Naive B cell (primary cell): ENCODE measurements at regions not wholly inside any gene's neighbourhood (a gene's known extent, or its start where the extent isn't known, plus 50 kb on each side); places are given as distances from the start of the nearest gene placed in this dataset.
A peak's percentile ranks its signal among the peaks of the same experiment; 100 is the strongest.

Experiments used
- ATAC-seq, 2 donors: fragments of 150-1000 bp; cut with Tn5 transposase; 2 replicates each; pipeline ENCODE4 v1.10.0; 2021; ENCODE audit warnings: low read depth in 2 of 2, mild to moderate bottlenecking in 2 of 2, moderate library complexity in 2 of 2
- DNase-seq: peaks from one replicate; pipeline ENCODE4 v3.0.0; 2022
- H3K27ac Mint-ChIP-seq, 6 donors: one replicate each; pipeline ENCODE4 v1.8.0; 2020 to 2022; ENCODE audit warnings: mild to moderate bottlenecking in 6 of 6, mixed read lengths in 6 of 6, moderate library complexity in 5 of 6, inconsistent platforms in 2 of 6
- H3K27me3 Mint-ChIP-seq, 3 donors: one replicate each; pipeline ENCODE4 v1.8.0; 2021 to 2022; ENCODE audit warnings: mixed read lengths in 3 of 3, mild to moderate bottlenecking in 1 of 3
- H3K36me3 Mint-ChIP-seq, 2 donors: one replicate each; pipeline ENCODE4 v1.8.0; 2020 to 2022; ENCODE audit warnings: mixed read lengths in 2 of 2, inconsistent platforms in 1 of 2, mild to moderate bottlenecking in 1 of 2
- H3K4me1 Mint-ChIP-seq, 3 donors: one replicate each; pipeline ENCODE4 v1.8.0; 2020 to 2022; ENCODE audit warnings: mixed read lengths in 3 of 3, inconsistent platforms in 1 of 3, mild to moderate bottlenecking in 1 of 3, moderate library complexity in 1 of 3
- H3K4me3 Mint-ChIP-seq, 8 donors: one replicate each; pipeline ENCODE4 v1.8.0; 2020 to 2022; ENCODE audit warnings: mild to moderate bottlenecking in 8 of 8, mixed read lengths in 8 of 8, moderate library complexity in 8 of 8, inconsistent platforms in 2 of 8
- H3K9me3 Mint-ChIP-seq, 7 donors: one replicate each; pipeline ENCODE4 v1.8.0; 2020 to 2022; ENCODE audit warnings: mixed read lengths in 7 of 7, mild to moderate bottlenecking in 5 of 7, inconsistent platforms in 2 of 7, moderate library complexity in 1 of 7

DNA sequence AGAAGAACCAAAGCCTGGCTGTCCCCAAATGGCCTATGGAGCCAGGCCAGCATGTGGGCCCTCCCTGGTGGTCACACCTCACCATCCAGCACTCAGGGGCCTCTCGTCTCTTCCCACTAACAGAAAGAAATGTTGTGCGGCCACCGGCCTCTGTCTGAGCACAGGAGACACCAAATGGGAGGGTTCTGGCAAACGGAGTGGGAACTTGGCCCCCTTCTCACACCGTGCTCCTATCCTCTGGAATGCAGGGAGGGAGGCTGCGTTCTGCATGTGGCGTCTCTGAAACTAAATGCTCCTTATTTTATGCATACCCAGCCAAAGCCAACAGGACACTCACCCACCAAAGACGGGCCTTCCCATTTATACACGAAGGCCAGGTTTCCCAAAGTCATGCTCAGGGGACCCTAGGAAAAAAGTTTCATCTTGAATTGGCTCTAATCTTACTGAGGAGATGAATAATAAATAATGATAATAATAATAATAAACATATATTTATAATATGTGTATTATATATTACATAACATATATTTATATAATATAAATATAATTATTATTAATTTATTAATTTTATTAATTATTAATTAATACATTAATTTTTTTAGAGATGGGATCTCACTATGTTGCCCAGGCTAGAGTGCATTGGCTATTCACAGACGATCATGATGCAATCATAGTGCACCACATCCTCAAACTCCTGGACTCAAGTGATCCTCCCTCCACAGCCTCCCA lies 102.4 kb downstream of the FOXF2 start:
- no peak for DNase-seq
- Mint-ChIP-seq H3K27ac (peak overlapping the region in 1 of 6 donors; percentile 60), H3K4me1 (no peaks in the 10 kb centered on the region), H3K9me3 (peaks cover 0 to 4% (median 0%) of the 10 kb centered on the region in 7 donors), H3K36me3 (no peaks in the 10 kb centered on the region), H3K4me3 (no peak overlapping the region), H3K27me3 (peaks cover 8 to 28% (median 18%) of the 10 kb centered on the region in 3 donors)
- ATAC-seq: no peak

DNA sequence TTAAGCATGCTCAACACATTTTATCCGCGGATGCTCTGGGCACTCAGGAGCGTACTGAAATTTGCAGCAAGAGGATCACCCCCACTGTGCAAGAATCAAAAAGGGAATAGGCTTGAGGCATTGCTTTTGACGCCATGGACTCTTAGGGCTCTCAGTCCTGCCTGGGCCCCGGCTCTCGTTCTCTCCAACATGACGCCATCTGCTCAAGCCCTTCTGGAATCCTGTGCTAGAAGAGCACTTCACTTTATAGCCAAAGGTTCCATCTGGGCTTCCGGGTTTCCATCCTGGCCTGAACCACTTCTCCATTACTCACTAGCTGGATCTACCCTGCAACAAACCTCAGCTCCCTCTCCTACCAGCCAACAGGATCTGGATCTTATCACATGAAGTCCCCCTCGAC lies 105.3 kb downstream of the FOXF2 start:
- Mint-ChIP-seq H3K27ac (no peak overlapping the region), H3K27me3 (peaks cover 8 to 24% (median 18%) of the 10 kb centered on the region in 3 donors), H3K36me3 (no peaks in the 10 kb centered on the region), H3K4me3 (no peak overlapping the region), H3K9me3 (peaks cover 0 to 4% (median 0%) of the 10 kb centered on the region in 7 donors), H3K4me1 (no peaks in the 10 kb centered on the region)
- ATAC-seq: no peak
- DNase-seq: no peak

DNA sequence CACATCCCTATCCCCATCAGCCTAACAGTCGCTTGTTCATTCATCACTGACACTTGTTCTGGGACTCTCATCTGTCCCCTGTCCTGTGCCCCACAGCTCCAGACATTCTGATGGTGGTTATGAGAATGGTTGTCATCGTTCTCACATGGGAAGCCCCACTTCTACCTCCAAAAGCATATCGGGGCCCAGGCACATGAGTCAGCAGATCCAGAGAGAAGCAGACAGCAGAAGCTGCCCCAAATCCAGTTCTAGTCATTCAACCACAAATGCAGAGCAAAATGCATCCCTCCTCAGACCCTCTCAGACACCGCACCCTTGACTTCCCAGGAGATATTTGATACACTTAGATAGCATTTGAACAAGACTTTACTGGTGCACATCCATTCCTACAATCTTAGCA lies 106.0 kb downstream of the FOXF2 start:
- no peak for ATAC-seq
- no peak overlapping the region for H3K4me3 Mint-ChIP-seq
- H3K4me1 Mint-ChIP-seq: no peaks in the 10 kb centered on the region

DNA sequence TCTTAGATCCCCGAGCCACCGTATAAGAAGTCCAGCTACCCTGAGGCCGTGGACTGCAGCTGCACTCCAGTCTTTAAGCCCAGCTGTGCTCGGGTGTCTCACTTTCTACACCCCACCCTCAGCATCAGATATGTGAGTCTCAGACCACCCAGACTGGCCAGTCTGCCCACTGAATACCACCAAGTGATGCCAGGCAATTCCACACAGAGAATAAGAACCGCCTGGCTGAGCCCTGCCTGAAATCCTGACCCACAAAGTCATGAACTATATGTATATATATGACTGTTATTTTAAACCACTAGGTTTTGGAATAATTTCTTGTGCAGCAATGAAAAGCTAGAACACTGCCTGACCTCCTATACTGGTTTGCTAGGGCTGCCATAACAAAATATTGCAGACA lies 106.7 kb downstream of the FOXF2 start:
- DNase-seq: no peak
- H3K27ac Mint-ChIP-seq: no peak overlapping the region
- no peak overlapping the region for H3K4me3 Mint-ChIP-seq
- H3K4me1 Mint-ChIP-seq: no peaks in the 10 kb centered on the region
- ATAC-seq: no peak
- peaks cover 8 to 21% (median 18%) of the 10 kb centered on the region in 3 donors for H3K27me3 Mint-ChIP-seq
- peaks cover 0 to 4% (median 0%) of the 10 kb centered on the region in 7 donors for H3K9me3 Mint-ChIP-seq
- H3K36me3 Mint-ChIP-seq: no peaks in the 10 kb centered on the region

More for the DNA sequence above, 106.0 kb downstream of the FOXF2 start:
- peak overlapping the region in 1 of 6 donors; percentile 69 for H3K27ac Mint-ChIP-seq
- peaks cover 8 to 21% (median 18%) of the 10 kb centered on the region in 3 donors for H3K27me3 Mint-ChIP-seq
- H3K36me3 Mint-ChIP-seq: no peaks in the 10 kb centered on the region
- H3K9me3 Mint-ChIP-seq: peaks cover 0 to 4% (median 0%) of the 10 kb centered on the region in 7 donors
- no peak for DNase-seq

DNA sequence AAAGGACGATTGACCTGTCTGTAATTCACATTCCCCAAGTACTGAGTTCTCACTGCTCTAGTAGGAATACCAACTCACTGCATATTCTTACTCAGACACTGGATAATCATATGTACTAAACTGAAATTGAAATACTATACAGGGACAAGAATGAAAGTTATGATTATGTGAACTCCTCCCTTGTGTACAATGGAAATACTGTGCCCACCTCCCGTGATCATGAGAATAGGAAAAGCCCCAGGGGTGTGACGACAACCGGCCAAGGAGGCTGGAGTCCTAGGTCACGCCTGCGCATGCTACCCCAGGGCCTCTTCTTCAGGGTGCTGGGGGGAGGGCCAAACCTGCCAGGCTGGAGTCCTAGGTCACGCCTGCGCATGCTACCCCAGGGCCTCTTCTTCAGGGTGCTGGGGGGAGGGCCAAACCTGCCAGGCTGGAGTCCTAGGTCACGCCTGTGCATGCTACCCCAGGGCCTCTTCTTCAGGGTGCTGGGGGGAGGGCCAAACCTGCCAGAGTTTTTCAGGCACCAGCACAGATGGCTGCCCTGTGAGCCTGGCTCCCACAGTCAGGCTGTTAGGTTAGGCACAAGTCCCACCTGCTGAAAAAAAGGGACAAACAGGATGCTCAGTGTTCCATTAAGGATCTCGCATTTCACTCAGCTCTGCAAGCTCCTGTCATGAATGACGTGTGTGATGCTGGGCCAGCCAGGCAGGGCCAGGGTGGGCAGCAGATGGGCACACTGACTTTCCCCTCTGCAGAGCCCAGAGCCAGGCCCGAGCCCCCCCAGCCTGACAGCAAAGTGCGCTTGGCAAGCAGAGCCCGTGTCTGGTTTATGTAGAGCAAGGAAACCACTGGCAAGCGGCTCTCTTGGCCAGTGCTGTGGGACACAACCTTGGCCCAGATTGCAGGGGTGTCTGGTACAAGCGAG lies 107.7 kb downstream of the FOXF2 start:
- no peak for ATAC-seq
- no peak for DNase-seq
- Mint-ChIP-seq H3K4me3 (no peak overlapping the region), H3K4me1 (no peaks in the 10 kb centered on the region), H3K9me3 (peaks cover 0 to 4% (median 0%) of the 10 kb centered on the region in 7 donors), H3K36me3 (no peaks in the 10 kb centered on the region), H3K27ac (no peak overlapping the region), H3K27me3 (peaks cover 9 to 30% (median 18%) of the 10 kb centered on the region in 3 donors)

DNA sequence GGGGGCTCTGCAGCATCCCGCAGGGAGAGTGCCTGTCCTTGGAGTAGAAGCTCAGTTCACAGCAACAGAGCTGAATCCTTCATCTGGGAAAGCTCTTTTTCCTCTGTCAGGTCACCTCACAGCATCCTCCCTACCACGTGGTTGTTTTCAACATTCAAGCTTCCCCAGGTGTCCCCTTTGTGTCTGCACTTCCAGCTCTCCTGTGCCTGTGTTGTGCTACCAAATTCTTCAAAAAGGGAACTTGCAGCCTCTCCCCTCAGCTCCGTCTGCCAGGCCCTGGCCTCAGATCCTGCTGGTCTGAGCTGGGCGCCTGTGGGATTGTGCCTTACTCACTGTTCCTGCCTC lies 108.4 kb downstream of the FOXF2 start:
- H3K36me3 Mint-ChIP-seq: no peaks in the 10 kb centered on the region
- no peak overlapping the region for H3K27ac Mint-ChIP-seq
- no peaks in the 10 kb centered on the region for H3K4me1 Mint-ChIP-seq
- no peak overlapping the region for H3K4me3 Mint-ChIP-seq
- H3K9me3 Mint-ChIP-seq: peaks cover 0 to 4% (median 0%) of the 10 kb centered on the region in 7 donors
- DNase-seq (no peak), ATAC-seq (no peak)
- peaks cover 14 to 32% (median 18%) of the 10 kb centered on the region in 3 donors for H3K27me3 Mint-ChIP-seq

DNA sequence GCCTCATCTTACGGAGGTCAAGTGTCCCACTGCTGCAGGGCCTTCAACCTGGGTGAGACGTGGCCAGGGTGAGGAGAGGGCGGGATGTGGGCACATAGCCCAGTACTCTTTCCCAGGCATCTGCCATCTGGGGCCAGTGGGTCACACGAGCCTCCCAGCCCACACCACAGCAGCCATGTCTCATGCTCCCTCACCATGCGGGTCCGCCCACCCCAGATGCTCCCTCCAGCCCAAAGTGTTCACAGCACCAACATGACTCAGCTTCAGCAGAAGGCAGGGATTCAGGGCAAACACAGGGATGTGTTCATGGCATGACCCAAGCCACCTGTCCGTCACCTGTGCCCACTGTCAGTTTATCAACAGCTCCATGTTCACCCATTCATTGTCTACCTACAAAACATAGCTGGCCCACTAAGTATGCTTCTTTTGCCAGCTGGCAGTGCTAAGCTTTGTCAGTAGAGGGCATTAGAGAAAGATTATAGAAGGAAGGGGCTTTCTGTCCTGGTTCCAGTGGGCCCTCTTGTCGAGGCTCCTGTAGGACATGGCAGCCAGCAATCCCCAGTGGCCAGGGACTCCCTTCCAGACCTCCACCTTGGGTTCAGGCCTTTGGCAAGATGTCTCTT lies 109.2 kb downstream of the FOXF2 start:
- Mint-ChIP-seq H3K27ac (no peak overlapping the region), H3K4me3 (no peak overlapping the region), H3K36me3 (no peaks in the 10 kb centered on the region), H3K4me1 (no peaks in the 10 kb centered on the region), H3K9me3 (peaks cover 0 to 4% (median 0%) of the 10 kb centered on the region in 7 donors), H3K27me3 (peaks cover 14 to 32% (median 15%) of the 10 kb centered on the region in 3 donors)
- ATAC-seq: no peak
- DNase-seq: no peak

DNA sequence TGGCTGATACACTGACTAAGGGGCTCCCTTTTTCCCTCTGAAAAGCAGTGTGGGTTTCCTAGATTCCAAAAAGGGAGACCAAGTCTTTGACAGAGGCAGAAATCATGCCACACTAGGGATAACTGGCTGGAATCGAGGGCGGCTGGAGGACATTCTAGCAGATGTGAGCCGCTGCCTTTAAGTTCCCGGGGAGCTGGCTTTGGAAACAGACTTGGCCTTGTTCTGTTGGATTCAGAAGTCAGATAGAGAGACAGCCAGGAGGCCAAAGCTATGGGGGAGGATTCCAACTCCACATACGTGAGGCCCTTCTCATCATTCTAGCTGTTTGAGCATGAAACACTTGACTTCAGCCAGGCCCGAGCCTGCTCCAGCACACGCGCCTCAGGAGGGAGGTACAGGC lies 109.9 kb upstream of the FOXC1 start:
- Mint-ChIP-seq H3K27ac (no peak overlapping the region), H3K27me3 (peaks cover 4 to 28% (median 12%) of the 10 kb centered on the region in 3 donors), H3K4me1 (no peaks in the 10 kb centered on the region), H3K4me3 (no peak overlapping the region), H3K36me3 (no peaks in the 10 kb centered on the region), H3K9me3 (peaks cover 0 to 4% (median 0%) of the 10 kb centered on the region in 7 donors)
- DNase-seq (no peak), ATAC-seq (no peak)

DNA sequence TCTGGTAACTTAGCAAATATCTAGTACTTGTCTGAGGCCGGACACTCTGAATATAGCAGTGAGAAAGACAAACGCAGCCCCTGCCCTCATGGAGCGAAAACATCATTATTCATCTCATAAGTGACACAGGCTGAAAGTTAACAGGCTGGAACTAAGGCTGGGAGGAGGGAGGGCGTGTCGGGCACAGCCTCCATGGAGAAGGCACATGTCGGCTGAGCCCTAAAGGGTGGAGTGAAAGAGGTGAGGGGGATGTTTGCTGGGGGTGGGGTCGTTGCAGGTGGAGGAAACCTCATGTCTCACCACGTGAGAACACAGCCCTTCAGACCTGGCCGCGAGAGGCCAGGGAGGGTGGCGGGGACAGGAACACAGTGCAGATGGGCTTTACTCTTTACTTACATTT lies 108.8 kb upstream of the FOXC1 start:
- H3K4me1 Mint-ChIP-seq: no peaks in the 10 kb centered on the region
- no peak for DNase-seq
- H3K36me3 Mint-ChIP-seq: no peaks in the 10 kb centered on the region
- ATAC-seq: no peak
- H3K27me3 Mint-ChIP-seq: peaks cover 4 to 21% (median 15%) of the 10 kb centered on the region in 3 donors
- H3K27ac Mint-ChIP-seq: no peak overlapping the region
- peaks cover 0 to 4% (median 0%) of the 10 kb centered on the region in 7 donors for H3K9me3 Mint-ChIP-seq
- no peak overlapping the region for H3K4me3 Mint-ChIP-seq

DNA sequence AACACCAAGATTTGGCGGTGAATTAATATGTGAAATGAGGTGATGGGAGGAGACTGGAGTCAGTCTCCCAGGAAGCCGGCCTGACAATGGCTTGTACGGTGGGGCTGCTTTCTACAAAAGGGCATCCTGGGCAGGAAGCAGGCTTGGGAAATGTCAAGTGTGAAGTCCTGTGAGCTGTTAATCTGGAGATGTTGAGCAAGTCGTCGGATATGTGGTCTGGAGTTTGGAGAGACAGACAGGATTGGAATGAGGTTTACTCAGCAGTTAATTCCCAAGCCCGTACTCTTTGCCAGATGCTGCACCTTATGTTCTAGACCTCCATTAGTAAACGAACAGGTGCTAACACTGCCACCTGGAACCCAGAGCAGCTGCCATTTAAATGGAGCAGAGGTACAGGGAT lies 107.7 kb upstream of the FOXC1 start:
- Mint-ChIP-seq H3K27me3 (peaks cover 14 to 23% (median 15%) of the 10 kb centered on the region in 3 donors), H3K4me3 (no peak overlapping the region), H3K9me3 (no peaks in the 10 kb centered on the region), H3K27ac (no peak overlapping the region), H3K36me3 (no peaks in the 10 kb centered on the region), H3K4me1 (no peaks in the 10 kb centered on the region)
- DNase-seq: no peak
- no peak for ATAC-seq

DNA sequence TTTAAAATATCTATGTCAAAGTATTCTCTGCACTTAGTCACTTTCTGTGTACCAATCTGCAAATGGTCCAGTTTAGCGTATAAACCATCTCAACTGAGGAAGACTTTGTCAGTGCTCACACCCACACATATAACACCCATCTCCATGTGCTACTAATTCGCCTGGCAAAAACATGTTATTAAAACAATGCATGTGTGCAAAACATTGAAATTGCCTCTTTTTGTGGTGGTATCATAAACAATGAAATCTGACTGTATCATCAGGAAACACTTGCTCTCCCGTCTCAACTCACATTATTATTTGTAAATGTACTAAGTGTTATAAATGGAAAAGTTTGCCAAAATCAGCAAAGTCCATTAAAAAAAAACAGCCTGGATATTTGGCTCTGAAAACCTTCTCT lies 105.9 kb upstream of the FOXC1 start:
- Mint-ChIP-seq H3K9me3 (peaks cover 0 to 6% (median 0%) of the 10 kb centered on the region in 7 donors), H3K4me3 (no peak overlapping the region), H3K27me3 (peaks cover 14 to 18% (median 15%) of the 10 kb centered on the region in 3 donors), H3K36me3 (no peaks in the 10 kb centered on the region), H3K27ac (no peak overlapping the region), H3K4me1 (no peaks in the 10 kb centered on the region)
- ATAC-seq (no peak), DNase-seq (no peak)

DNA sequence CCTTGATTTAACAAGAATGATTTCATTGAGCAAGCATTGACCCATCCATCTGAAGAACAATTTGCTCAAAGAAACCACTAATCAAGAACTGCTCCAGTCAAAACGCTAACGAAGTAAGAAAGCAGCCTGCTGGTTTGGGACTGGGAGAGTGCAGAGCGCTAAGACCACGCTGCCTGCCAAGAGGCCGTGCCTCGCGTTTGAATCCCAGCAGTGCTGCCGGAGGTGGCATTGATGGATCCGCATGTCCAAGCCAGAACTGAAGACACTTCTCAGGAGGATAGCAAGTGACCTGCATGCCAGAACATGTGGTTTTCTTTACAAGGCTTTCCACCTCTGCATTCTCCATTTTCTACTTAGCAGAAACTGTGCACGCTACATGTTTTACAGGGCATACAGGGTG lies 105.2 kb upstream of the FOXC1 start:
- no peaks in the 10 kb centered on the region for H3K4me1 Mint-ChIP-seq
- ATAC-seq: no peak
- DNase-seq: no peak
- peaks cover 14 to 22% (median 22%) of the 10 kb centered on the region in 3 donors for H3K27me3 Mint-ChIP-seq
- no peaks in the 10 kb centered on the region for H3K36me3 Mint-ChIP-seq
- no peak overlapping the region for H3K4me3 Mint-ChIP-seq
- H3K9me3 Mint-ChIP-seq: peaks cover 0 to 13% (median 5%) of the 10 kb centered on the region in 7 donors
- no peak overlapping the region for H3K27ac Mint-ChIP-seq

DNA sequence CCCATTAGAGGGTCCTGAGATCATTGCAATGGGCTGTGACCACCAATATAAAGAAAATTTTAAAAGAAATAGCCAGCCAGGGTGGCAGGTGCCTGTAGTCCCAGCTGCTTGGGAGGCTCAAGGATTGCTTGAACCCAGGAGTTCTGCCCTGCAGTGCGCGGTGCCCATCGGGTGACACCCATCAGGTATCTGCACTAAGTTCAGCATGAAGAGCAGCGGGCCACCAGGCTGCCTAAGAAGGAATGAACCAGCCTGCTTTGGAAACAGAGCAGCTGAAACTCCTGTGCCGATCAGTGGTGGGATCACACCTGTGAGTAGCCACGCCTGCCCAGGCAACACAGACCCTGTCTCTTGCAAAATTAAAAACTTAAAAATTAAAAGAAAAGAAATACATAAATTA lies 102.5 kb upstream of the FOXC1 start:
- no peak overlapping the region for H3K27ac Mint-ChIP-seq
- no peak for DNase-seq
- peaks cover 0 to 4% of the 10 kb centered on the region in 2 donors for H3K36me3 Mint-ChIP-seq
- H3K27me3 Mint-ChIP-seq: peaks cover 24 to 28% (median 24%) of the 10 kb centered on the region in 3 donors
- no peak overlapping the region for H3K4me3 Mint-ChIP-seq
- no peaks in the 10 kb centered on the region for H3K4me1 Mint-ChIP-seq
- H3K9me3 Mint-ChIP-seq: peaks cover 0 to 20% (median 7%) of the 10 kb centered on the region in 7 donors
- no peak for ATAC-seq
